ENCODE measurements at regions not wholly inside any gene's neighbourhood (a gene's known extent, or its start where the extent isn't known, plus 50 kb on each side); places are given as distances from the start of the nearest gene placed in this dataset.

DNA sequence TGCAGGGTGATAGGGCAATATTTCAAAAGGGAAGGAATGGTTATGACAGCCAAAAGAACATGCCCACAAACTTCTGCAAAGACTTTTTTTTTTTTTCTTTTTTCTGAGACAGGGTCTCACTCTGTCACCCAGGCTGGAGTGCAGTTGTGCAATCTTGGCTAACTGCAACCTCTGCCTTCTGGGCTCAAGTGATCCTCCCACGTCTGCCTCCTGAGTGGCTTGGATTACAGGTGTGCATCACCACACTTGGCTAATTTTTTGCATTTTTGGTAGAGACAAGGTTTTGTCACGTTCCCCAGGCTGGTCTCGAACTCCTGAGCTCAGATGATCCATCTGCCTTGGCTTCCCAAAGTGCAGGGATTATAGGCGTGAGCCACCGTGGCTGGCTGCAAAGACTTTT is 117.6 kb upstream of the ADGRF1 start:
- no peak for ATAC-seq
- TF ChIP-seq, protein P1, sequence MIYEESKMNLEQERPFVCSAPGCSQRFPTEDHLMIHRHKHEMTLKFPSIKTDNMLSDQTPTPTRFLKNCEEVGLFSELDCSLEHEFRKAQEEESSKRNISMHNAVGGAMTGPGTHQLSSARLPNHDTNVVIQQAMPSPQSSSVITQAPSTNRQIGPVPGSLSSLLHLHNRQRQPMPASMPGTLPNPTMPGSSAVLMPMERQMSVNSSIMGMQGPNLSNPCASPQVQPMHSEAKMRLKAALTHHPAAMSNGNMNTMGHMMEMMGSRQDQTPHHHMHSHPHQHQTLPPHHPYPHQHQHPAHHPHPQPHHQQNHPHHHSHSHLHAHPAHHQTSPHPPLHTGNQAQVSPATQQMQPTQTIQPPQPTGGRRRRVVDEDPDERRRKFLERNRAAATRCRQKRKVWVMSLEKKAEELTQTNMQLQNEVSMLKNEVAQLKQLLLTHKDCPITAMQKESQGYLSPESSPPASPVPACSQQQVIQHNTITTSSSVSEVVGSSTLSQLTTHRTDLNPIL (CRISPR knock-in tag; IDR thresholded peaks at IDR 0.05; ENCODE audit: low read depth), result no peak
- TF ChIP-seq OSR1 (CRISPR knock-in tag; IDR thresholded peaks at IDR 0.05) (no peak), ZC3H10 (CRISPR knock-in tag; IDR thresholded peaks at IDR 0.05) (no peak), TOX (CRISPR knock-in tag; IDR thresholded peaks at IDR 0.05; ENCODE audit: borderline replicate concordance) (no peak), BACH2 (CRISPR knock-in tag; IDR thresholded peaks at IDR 0.05; ENCODE audit: borderline replicate concordance) (no peak), TCF4 (CRISPR knock-in tag; IDR thresholded peaks at IDR 0.05; ENCODE audit: borderline replicate concordance) (no peak), RARB (CRISPR knock-in tag; IDR thresholded peaks at IDR 0.05) (no peak), ZNF70 (CRISPR knock-in tag; IDR thresholded peaks at IDR 0.05) (no peak), ZFP3 (CRISPR knock-in tag; IDR thresholded peaks at IDR 0.05) (no peak), ZNF8 (CRISPR knock-in tag; IDR thresholded peaks at IDR 0.05) (no peak), CSDC2 (CRISPR knock-in tag; IDR thresholded peaks at IDR 0.05) (no peak)
- TF ChIP-seq, protein P2, sequence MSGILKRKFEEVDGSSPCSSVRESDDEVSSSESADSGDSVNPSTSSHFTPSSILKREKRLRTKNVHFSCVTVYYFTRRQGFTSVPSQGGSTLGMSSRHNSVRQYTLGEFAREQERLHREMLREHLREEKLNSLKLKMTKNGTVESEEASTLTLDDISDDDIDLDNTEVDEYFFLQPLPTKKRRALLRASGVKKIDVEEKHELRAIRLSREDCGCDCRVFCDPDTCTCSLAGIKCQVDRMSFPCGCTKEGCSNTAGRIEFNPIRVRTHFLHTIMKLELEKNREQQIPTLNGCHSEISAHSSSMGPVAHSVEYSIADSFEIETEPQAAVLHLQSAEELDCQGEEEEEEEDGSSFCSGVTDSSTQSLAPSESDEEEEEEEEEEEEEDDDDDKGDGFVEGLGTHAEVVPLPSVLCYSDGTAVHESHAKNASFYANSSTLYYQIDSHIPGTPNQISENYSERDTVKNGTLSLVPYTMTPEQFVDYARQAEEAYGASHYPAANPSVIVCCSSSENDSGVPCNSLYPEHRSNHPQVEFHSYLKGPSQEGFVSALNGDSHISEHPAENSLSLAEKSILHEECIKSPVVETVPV (CRISPR knock-in tag; IDR thresholded peaks at IDR 0.05), result no peak
- TF ChIP-seq, protein P3, sequence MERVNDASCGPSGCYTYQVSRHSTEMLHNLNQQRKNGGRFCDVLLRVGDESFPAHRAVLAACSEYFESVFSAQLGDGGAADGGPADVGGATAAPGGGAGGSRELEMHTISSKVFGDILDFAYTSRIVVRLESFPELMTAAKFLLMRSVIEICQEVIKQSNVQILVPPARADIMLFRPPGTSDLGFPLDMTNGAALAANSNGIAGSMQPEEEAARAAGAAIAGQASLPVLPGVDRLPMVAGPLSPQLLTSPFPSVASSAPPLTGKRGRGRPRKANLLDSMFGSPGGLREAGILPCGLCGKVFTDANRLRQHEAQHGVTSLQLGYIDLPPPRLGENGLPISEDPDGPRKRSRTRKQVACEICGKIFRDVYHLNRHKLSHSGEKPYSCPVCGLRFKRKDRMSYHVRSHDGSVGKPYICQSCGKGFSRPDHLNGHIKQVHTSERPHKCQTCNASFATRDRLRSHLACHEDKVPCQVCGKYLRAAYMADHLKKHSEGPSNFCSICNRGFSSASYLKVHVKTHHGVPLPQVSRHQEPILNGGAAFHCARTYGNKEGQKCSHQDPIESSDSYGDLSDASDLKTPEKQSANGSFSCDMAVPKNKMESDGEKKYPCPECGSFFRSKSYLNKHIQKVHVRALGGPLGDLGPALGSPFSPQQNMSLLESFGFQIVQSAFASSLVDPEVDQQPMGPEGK (CRISPR knock-in tag; IDR thresholded peaks at IDR 0.05; ENCODE audit: borderline replicate concordance), result no peak

DNA sequence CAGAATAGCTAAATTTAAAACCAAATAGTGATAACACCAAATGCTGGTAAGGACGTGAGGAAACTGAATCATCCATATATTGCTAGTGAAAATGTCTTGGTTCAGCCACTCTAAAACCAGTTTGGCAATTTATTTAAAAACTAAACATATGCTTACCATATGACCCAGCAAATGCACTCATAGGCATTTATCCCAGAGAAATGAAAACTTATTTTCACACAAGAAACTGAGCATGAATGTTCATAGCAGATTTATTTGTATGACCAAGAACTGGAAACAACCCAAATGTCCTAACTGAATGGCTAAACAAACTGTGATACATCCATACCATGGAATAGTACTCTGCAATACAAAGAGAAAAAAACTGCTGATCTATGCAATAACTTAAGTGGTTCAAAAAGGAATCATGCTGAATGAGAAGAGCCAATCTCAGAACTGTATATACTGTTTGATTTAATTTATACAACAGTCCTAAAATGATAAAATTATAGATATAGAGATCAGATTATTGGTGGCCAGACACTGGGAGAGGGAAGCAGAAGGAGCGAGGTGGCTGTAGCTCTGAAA is 115.6 kb upstream of the ADGRF1 start:
- TF ChIP-seq SNAI2 (CRISPR knock-in tag; IDR thresholded peaks at IDR 0.05) (no peak), PPARA (CRISPR knock-in tag; IDR thresholded peaks at IDR 0.05; ENCODE audit: borderline replicate concordance) (no peak), GLIS3 (CRISPR knock-in tag; IDR thresholded peaks at IDR 0.05) (no peak), TCF4 (CRISPR knock-in tag; IDR thresholded peaks at IDR 0.05; ENCODE audit: borderline replicate concordance) (no peak), ARNTL (CRISPR knock-in tag; IDR thresholded peaks at IDR 0.05; ENCODE audit: borderline replicate concordance, low read depth) (no peak), CSDC2 (CRISPR knock-in tag; IDR thresholded peaks at IDR 0.05) (no peak), RARB (CRISPR knock-in tag; IDR thresholded peaks at IDR 0.05) (no peak), ZC3H10 (CRISPR knock-in tag; IDR thresholded peaks at IDR 0.05) (no peak), TOX (CRISPR knock-in tag; IDR thresholded peaks at IDR 0.05; ENCODE audit: borderline replicate concordance) (no peak), OSR1 (CRISPR knock-in tag; IDR thresholded peaks at IDR 0.05) (no peak), BACH2 (CRISPR knock-in tag; IDR thresholded peaks at IDR 0.05; ENCODE audit: borderline replicate concordance) (no peak), ZNF70 (CRISPR knock-in tag; IDR thresholded peaks at IDR 0.05) (no peak), ZFP30 (CRISPR knock-in tag; IDR thresholded peaks at IDR 0.05) (no peak)
- TF ChIP-seq, protein P4, sequence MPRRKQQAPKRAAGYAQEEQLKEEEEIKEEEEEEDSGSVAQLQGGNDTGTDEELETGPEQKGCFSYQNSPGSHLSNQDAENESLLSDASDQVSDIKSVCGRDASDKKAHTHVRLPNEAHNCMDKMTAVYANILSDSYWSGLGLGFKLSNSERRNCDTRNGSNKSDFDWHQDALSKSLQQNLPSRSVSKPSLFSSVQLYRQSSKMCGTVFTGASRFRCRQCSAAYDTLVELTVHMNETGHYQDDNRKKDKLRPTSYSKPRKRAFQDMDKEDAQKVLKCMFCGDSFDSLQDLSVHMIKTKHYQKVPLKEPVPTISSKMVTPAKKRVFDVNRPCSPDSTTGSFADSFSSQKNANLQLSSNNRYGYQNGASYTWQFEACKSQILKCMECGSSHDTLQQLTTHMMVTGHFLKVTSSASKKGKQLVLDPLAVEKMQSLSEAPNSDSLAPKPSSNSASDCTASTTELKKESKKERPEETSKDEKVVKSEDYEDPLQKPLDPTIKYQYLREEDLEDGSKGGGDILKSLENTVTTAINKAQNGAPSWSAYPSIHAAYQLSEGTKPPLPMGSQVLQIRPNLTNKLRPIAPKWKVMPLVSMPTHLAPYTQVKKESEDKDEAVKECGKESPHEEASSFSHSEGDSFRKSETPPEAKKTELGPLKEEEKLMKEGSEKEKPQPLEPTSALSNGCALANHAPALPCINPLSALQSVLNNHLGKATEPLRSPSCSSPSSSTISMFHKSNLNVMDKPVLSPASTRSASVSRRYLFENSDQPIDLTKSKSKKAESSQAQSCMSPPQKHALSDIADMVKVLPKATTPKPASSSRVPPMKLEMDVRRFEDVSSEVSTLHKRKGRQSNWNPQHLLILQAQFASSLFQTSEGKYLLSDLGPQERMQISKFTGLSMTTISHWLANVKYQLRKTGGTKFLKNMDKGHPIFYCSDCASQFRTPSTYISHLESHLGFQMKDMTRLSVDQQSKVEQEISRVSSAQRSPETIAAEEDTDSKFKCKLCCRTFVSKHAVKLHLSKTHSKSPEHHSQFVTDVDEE (CRISPR knock-in tag; IDR thresholded peaks at IDR 0.05), result no peak
- TF ChIP-seq, protein P5, sequence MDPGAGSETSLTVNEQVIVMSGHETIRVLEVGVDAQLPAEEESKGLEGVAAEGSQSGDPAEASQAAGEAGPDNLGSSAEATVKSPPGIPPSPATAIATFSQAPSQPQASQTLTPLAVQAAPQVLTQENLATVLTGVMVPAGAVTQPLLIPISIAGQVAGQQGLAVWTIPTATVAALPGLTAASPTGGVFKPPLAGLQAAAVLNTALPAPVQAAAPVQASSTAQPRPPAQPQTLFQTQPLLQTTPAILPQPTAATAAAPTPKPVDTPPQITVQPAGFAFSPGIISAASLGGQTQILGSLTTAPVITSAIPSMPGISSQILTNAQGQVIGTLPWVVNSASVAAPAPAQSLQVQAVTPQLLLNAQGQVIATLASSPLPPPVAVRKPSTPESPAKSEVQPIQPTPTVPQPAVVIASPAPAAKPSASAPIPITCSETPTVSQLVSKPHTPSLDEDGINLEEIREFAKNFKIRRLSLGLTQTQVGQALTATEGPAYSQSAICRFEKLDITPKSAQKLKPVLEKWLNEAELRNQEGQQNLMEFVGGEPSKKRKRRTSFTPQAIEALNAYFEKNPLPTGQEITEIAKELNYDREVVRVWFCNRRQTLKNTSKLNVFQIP (CRISPR knock-in tag; IDR thresholded peaks at IDR 0.05; ENCODE audit: borderline replicate concordance, low read depth), result no peak
- TF ChIP-seq, protein P2 (CRISPR knock-in tag; IDR thresholded peaks at IDR 0.05), result no peak
- TF ChIP-seq, protein P3 (CRISPR knock-in tag; IDR thresholded peaks at IDR 0.05; ENCODE audit: borderline replicate concordance), result no peak
- ATAC-seq, result no peak

Data from SK-N-SH treated with all-trans-retinoic acid at 6 μM for 48 hours (cell line).